ENCODE measurements at regions not wholly inside any gene's neighbourhood (a gene's known extent, or its start where the extent isn't known, plus 50 kb on each side); places are given as distances from the start of the nearest gene placed in this dataset.
"Not testable (repeated sequence)": the region's sequence is repeated elsewhere in the genome, so short reads cannot be mapped to it uniquely, and the experiment has no call there.

- no peak for DNase-seq
- WGBS, 5 donors, result 78 to 92% (median 84%) methylated on average over 3 of the region's 3 CpGs
- Histone ChIP-seq H3K27ac (no peak overlapping the region), H3K4me3 (no peak overlapping the region), H3K27me3 (replicated peaks in 1 of 7) (peaks cover 0 to 8% (median 0%) of the 10 kb centered on the region in 7 donors), H3K4me1 (no peaks in the 10 kb centered on the region), H3K9me3 (peaks cover 0 to 24% (median 7%) of the 10 kb centered on the region in 8 donors), H3K36me3 (no peaks in the 10 kb centered on the region)
- TF ChIP-seq, protein P1, sequence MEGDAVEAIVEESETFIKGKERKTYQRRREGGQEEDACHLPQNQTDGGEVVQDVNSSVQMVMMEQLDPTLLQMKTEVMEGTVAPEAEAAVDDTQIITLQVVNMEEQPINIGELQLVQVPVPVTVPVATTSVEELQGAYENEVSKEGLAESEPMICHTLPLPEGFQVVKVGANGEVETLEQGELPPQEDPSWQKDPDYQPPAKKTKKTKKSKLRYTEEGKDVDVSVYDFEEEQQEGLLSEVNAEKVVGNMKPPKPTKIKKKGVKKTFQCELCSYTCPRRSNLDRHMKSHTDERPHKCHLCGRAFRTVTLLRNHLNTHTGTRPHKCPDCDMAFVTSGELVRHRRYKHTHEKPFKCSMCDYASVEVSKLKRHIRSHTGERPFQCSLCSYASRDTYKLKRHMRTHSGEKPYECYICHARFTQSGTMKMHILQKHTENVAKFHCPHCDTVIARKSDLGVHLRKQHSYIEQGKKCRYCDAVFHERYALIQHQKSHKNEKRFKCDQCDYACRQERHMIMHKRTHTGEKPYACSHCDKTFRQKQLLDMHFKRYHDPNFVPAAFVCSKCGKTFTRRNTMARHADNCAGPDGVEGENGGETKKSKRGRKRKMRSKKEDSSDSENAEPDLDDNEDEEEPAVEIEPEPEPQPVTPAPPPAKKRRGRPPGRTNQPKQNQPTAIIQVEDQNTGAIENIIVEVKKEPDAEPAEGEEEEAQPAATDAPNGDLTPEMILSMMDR (IDR thresholded peaks at IDR 0.05 in 8 of 11, conservative IDR thresholded peaks at IDR 0.05 in 3 of 11), result no peak
- no peak for TF ChIP-seq POLR2A (IDR thresholded peaks at IDR 0.05)
- TF ChIP-seq POLR2AphosphoS5 (IDR thresholded peaks at IDR 0.05), result no peak
- intact Hi-C loops (cut with DNase I; ENCODE audit: low total_unique reads), result no loop called here
These were observed 80.7 kb upstream of the EHBP1 start for GRCh38 chr2:62624855-62625254.

DNA sequence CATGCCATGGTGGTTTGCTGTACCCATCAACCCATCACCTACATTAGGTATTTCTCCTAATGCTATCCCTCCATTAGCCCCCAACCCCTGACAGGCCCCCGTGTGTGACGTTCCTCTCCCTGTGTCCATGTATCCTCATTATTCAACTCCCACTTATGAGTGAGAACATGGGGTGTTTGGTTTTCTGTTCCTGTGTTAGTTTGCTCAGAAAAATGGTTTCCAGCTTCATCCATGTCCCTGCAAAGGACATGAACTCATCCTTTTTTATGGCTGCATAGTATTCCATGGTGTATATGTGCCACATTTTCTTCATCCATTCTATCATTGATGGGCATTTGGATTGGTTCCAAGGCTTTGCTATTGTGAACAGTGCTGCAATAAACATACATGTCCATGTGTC is 89.0 kb upstream of the EHBP1 start:
- 91 to 100% (median 96%) methylated on average over 2 of the region's 2 CpGs for WGBS, 5 donors
- H3K36me3 ChIP-seq; DNase-seq; intact Hi-C loops (cut with DNase I; ENCODE audit: low total_unique reads); H3K27me3 ChIP-seq (replicated peaks in 1 of 7); H3K4me3 ChIP-seq; H3K4me1 ChIP-seq; H3K27ac ChIP-seq: not testable (repeated sequence)
- peaks cover 0 to 41% (median 20%) of the 10 kb centered on the region in 8 donors for H3K9me3 ChIP-seq

DNA sequence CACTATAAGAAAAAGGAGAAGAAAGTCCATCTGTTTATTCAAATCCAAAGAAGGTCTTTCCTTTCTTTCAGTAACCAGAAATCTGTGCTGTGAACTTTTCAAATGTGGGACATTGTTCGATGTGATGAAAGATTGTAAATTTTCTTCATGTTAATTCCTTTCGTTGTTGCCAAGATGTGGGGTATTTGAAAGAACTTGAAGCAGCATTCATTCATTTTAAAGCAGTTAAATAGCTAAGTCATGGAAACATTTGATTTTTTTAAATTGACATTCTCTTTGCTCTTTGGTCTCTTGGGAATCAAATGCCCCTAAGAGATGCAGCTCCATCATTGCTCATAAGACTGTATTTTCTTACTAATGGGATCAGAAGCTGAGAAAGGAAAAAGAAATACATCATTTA is 93.7 kb upstream of the EHBP1 start:
- WGBS, 5 donors, result 79 to 90% (median 81%) methylated on average over 2 of the region's 2 CpGs
- peaks cover 0 to 14% (median 5%) of the 10 kb centered on the region in 8 donors for H3K9me3 ChIP-seq
- H3K36me3 ChIP-seq, result no peaks in the 10 kb centered on the region
- TF ChIP-seq POLR2AphosphoS5 (IDR thresholded peaks at IDR 0.05), result no peak
- TF ChIP-seq, protein P1 (IDR thresholded peaks at IDR 0.05 in 8 of 11, conservative IDR thresholded peaks at IDR 0.05 in 3 of 11), result no peak
- TF ChIP-seq POLR2A (IDR thresholded peaks at IDR 0.05), result no peak
- intact Hi-C loops (cut with DNase I; ENCODE audit: low total_unique reads), result no loop called here
- no peaks in the 10 kb centered on the region for H3K27me3 ChIP-seq (replicated peaks in 1 of 7)
- H3K4me1 ChIP-seq, result no peaks in the 10 kb centered on the region
- no peak for DNase-seq
- H3K4me3 ChIP-seq, result no peak overlapping the region
- H3K27ac ChIP-seq, result no peak overlapping the region

DNA sequence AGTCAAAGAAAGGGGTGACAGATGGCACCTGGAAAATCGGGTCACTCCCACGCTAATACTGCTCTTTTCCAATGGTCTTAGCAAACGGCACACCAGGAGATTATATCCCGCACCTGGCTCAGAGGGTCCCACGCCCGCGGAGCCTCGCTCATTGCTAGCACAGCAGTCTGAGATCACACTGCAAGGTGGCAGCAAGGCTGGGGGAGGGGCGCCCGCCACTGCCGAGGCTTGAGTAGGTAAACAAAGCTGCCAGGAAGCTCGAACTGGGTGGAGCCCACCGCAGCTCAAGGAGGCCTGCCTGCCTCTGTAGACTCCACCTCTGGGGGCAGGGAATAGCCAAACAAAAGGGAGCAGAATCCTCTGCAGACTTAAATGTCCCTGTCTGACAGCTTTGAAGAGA is 99.5 kb upstream of the TMEM17 start:
- H3K4me1 ChIP-seq; H3K36me3 ChIP-seq; H3K4me3 ChIP-seq; intact Hi-C loops (cut with DNase I; ENCODE audit: low total_unique reads); H3K27me3 ChIP-seq (replicated peaks in 1 of 7); DNase-seq; H3K27ac ChIP-seq: not testable (repeated sequence)
- H3K9me3 ChIP-seq, result peaks cover 0 to 18% (median 4%) of the 10 kb centered on the region in 8 donors
- WGBS, 5 donors, result 84 to 89% (median 86%) methylated on average over 13 of the region's 13 CpGs

DNA sequence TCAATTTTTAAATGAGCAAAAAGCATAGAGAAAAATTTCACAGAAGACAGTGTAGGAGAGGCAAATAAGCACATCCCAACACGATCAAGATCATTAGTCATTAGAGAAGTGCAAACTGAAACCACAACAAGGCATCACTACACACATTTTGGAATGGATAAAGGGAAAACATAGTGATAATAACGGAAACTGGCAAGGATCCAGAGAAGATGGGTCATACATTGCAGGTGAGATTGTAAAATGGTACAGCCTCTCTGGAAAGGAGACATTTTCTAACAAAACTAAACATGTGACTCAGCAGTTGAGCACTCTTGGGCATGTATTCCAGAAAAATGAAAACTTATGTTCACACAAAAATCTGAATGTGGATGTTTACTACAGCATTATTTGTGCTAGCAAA is 98.3 kb upstream of the TMEM17 start:
- Histone ChIP-seq H3K27me3 (replicated peaks in 1 of 7) (no peaks in the 10 kb centered on the region), H3K4me3 (no peak overlapping the region), H3K9me3 (peaks cover 0 to 19% (median 4%) of the 10 kb centered on the region in 8 donors), H3K4me1 (no peaks in the 10 kb centered on the region), H3K27ac (no peak overlapping the region), H3K36me3 (no peaks in the 10 kb centered on the region)
- intact Hi-C loops (cut with DNase I; ENCODE audit: low total_unique reads), result no loop called here
- TF ChIP-seq POLR2AphosphoS5 (IDR thresholded peaks at IDR 0.05) (no peak), POLR2A (IDR thresholded peaks at IDR 0.05) (no peak)
- TF ChIP-seq, protein P1 (IDR thresholded peaks at IDR 0.05 in 8 of 11, conservative IDR thresholded peaks at IDR 0.05 in 3 of 11), result no peak
- WGBS, 5 donors, result 70 to 79% (median 75%) methylated on average over 2 of the region's 2 CpGs
- no peak for DNase-seq
